Testis (tissue), 2 donors: ENCODE measurements at regions not wholly inside any gene's neighbourhood (a gene's known extent, or its start where the extent isn't known, plus 50 kb on each side); places are given as distances from the start of the nearest gene placed in this dataset.

Source experiments
- CTCF ChIP-seq, 3 experiments: fragments of 450-650 bp in 2 of 3; fragments of 200-600 bp in 1 of 3; sonication (generic) in 1 of 3; IDR thresholded peaks; one replicate each; pipeline ENCODE4 v1.5.1; 2016 to 2019; ENCODE audit warnings: antibody characterized with exemption in 3 of 3, mild to moderate bottlenecking in 2 of 3, moderate library complexity in 1 of 3
- POLR2A ChIP-seq: fragments of 450-650 bp; IDR thresholded peaks from one replicate; pipeline ENCODE4 v1.6.1; 2017; ENCODE audit warnings: antibody characterized with exemption, mild to moderate bottlenecking, moderate library complexity

- no peak for TF ChIP-seq CTCF (IDR thresholded peaks at IDR 0.05)
- no peak for TF ChIP-seq POLR2A
These were observed 196.0 kb downstream of the ZEB2 start for GRCh38 chr2:144323946-144324345.
